KMS-11 (cell line): ENCODE measurements at regions not wholly inside any gene's neighbourhood (a gene's known extent, or its start where the extent isn't known, plus 50 kb on each side); places are given as distances from the start of the nearest gene placed in this dataset.

Experiments
- H2AFZ ChIP-seq: fragments of 200-600 bp; sonication (generic); 2 replicates; pipeline ENCODE4 v1.6.1; 2016; ENCODE audit warnings: antibody characterized with exemption, mixed run types, low read depth
- H3K27ac ChIP-seq: fragments of 200-600 bp; sonication (generic); 2 replicates; pipeline ENCODE4 v1.6.1; 2016; ENCODE audit warnings: mild to moderate bottlenecking, mixed run types
- H3K27me3 ChIP-seq: fragments of 200-600 bp; sonication (generic); 2 replicates; pipeline ENCODE4 v1.6.1; 2017; ENCODE audit warnings: mild to moderate bottlenecking, low read depth, mixed run types, moderate library complexity; ENCODE audit not compliant: insufficient read depth
- H3K36me3 ChIP-seq: fragments of 200-600 bp; sonication (generic); 2 replicates; pipeline ENCODE4 v1.6.1; 2017; ENCODE audit warnings: mild to moderate bottlenecking, mixed run types; ENCODE audit not compliant: insufficient read depth
- H3K4me1 ChIP-seq: fragments of 200-600 bp; sonication (generic); 2 replicates; pipeline ENCODE4 v1.6.1; 2016; ENCODE audit warnings: mild to moderate bottlenecking, low read depth, mixed run types; ENCODE audit not compliant: poor library complexity, severe bottlenecking
- H3K4me2 ChIP-seq: fragments of 200-600 bp; sonication (generic); 2 replicates; pipeline ENCODE4 v1.7.0; 2016; ENCODE audit warnings: mild to moderate bottlenecking, mixed run types
- H3K4me3 ChIP-seq: fragments of 200-600 bp; sonication (generic); IDR thresholded peaks from 2 replicates; pipeline ENCODE4 v1.6.1; 2017; ENCODE audit warnings: low read depth, low read length, mixed read lengths; ENCODE audit not compliant: insufficient read depth
- H3K79me2 ChIP-seq: fragments of 200-600 bp; sonication (generic); 2 replicates; pipeline ENCODE4 v1.6.1; 2016; ENCODE audit warnings: low read depth, mixed run types; ENCODE audit not compliant: insufficient read depth
- H3K9ac ChIP-seq: fragments of 200-600 bp; sonication (generic); 2 replicates; pipeline ENCODE4 v1.6.1; 2016; ENCODE audit warnings: mild to moderate bottlenecking, mixed run types
- H4K20me1 ChIP-seq: fragments of 200-600 bp; sonication (generic); 2 replicates; pipeline ENCODE4 v1.6.1; 2016; ENCODE audit warnings: mild to moderate bottlenecking, mixed run types; ENCODE audit not compliant: insufficient read depth
- TF ChIP-seq, protein P1 (sequence below): fragments of 200-600 bp; sonication (generic); conservative IDR thresholded peaks from 2 replicates; pipeline ENCODE4 v1.6.1; 2017; ENCODE audit warnings: low read depth, mild to moderate bottlenecking, antibody characterized with exemption, low read length, moderate library complexity, mixed read lengths

DNA sequence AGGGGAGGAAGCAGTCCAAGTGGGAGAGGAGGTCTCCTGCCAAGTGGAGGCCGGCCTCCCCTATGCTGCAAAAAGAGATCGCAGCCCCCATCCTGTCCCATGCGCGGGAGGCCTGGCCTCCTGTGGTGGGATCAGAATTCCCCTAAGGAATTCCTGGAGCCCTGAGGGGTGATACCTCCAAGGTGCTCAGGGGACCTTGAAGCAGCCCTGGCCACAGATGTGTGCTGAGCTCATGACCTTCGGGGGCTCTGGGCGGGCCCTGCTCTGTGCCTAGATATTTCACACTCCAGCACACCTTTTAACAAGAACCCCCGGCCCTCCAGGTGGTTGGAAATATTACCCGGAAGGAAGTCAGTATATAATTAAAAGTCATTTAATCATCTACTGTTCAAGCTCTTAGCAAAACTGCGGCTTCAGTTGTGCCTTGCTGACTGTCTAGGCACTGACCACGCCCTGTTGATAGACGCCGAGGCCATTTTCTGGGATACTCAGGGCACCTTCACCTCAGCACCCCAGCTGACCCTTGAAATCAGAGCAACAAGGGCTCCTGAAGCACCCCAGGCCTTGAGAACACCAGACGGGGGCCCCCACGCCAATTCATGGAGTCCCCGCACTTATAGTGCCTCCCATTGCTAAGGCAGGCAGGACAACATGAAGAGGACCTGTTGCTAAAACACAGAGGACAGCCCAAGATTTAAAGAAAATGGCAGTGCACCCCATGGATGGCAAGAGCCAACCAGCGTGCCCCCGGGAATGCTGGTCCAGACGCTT lies 119.1 kb downstream of the NDUFA10 start:
- Histone ChIP-seq H3K4me1 (no peaks in the 10 kb centered on the region), H3K4me2 (no peak overlapping the region), H4K20me1 (no peaks in the 10 kb centered on the region), H3K9ac (no peak overlapping the region), H3K36me3 (no peaks in the 10 kb centered on the region), H3K27me3 (no peaks in the 10 kb centered on the region), H3K79me2 (no peaks in the 10 kb centered on the region), H3K4me3 (no peak overlapping the region), H3K27ac (no peak overlapping the region), H2AFZ (no peak overlapping the region)
- TF ChIP-seq, protein P1, sequence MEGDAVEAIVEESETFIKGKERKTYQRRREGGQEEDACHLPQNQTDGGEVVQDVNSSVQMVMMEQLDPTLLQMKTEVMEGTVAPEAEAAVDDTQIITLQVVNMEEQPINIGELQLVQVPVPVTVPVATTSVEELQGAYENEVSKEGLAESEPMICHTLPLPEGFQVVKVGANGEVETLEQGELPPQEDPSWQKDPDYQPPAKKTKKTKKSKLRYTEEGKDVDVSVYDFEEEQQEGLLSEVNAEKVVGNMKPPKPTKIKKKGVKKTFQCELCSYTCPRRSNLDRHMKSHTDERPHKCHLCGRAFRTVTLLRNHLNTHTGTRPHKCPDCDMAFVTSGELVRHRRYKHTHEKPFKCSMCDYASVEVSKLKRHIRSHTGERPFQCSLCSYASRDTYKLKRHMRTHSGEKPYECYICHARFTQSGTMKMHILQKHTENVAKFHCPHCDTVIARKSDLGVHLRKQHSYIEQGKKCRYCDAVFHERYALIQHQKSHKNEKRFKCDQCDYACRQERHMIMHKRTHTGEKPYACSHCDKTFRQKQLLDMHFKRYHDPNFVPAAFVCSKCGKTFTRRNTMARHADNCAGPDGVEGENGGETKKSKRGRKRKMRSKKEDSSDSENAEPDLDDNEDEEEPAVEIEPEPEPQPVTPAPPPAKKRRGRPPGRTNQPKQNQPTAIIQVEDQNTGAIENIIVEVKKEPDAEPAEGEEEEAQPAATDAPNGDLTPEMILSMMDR = no peak

DNA sequence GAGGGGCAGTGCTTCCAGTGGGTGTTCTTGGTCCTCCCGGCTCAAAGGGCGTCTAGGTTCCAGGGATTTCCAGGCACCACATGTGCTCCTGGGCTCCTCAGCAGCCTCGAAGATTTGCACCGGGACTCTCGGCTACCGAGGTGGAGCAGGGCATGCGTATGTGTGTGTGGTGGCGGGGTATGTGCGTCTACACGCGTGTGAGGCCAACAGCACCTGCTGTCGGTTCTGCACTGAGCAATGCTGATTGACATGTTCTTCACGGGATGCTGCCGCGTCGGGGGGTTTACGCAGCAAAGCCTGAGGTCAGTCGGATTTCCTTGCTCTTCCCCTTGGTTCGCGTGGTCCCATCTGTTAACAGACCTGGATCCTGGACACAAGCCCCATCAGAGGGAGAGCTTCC lies 119.8 kb downstream of the NDUFA10 start:
- H2AFZ ChIP-seq = no peak overlapping the region
- no peak overlapping the region for H3K9ac ChIP-seq
- no peaks in the 10 kb centered on the region for H3K79me2 ChIP-seq
- H3K36me3 ChIP-seq = no peaks in the 10 kb centered on the region
- no peaks in the 10 kb centered on the region for H4K20me1 ChIP-seq
- H3K4me2 ChIP-seq = no peak overlapping the region
- H3K27me3 ChIP-seq = no peaks in the 10 kb centered on the region
- no peak overlapping the region for H3K4me3 ChIP-seq
- no peak overlapping the region for H3K27ac ChIP-seq
- H3K4me1 ChIP-seq = no peaks in the 10 kb centered on the region
- TF ChIP-seq, protein P1 = no peak

DNA sequence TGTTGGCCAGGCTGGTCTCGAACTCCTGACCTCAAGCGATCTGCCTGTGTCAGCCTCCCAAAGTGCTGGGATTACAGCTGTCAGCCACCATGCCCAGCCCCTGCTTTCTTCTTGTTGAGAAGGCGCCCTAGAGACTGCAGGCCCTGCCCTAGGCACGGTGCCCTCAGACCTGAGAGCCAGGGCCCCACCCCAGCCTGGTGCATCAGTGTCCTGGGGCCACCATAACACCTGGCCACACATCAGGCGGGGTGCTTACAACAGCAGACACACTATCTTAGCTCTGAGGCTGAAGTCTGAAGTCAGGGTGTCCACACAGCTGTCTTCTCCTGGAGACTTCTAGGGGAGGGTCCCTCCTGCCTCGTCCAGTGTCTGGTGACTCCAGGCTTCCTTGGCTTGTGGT lies 120.6 kb downstream of the NDUFA10 start:
- Histone ChIP-seq H3K27ac (no peak overlapping the region), H3K79me2 (no peaks in the 10 kb centered on the region), H3K4me2 (no peak overlapping the region), H3K36me3 (no peaks in the 10 kb centered on the region), H2AFZ (no peak overlapping the region), H3K4me1 (no peaks in the 10 kb centered on the region), H3K4me3 (no peak overlapping the region), H3K9ac (no peak overlapping the region), H3K27me3 (no peaks in the 10 kb centered on the region), H4K20me1 (no peaks in the 10 kb centered on the region)
- TF ChIP-seq, protein P1 = no peak

DNA sequence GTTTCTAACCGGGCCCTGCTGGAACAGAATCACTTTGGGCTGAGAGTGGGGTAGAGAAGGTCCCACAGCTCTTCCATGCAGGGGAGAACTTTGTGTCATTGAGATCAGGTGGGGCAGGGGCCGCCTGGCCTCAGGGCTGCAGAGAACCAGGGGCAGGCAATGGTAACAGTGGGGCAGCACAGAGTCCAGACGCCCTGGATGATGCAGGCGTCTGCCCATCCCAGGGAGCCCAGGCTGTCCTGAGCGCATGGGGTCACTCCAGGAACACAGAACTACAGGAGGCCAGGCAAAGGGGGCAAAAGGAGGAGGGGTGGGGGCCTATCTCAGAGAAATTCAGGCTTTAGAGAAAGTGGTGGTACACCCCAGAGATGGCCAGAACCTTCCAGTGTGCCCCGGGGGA lies 121.3 kb downstream of the NDUFA10 start:
- Histone ChIP-seq H3K36me3 (no peaks in the 10 kb centered on the region), H4K20me1 (no peaks in the 10 kb centered on the region)
- TF ChIP-seq, protein P1 = no peak

More for the DNA sequence above, 121.3 kb downstream of the NDUFA10 start:
- Histone ChIP-seq H3K9ac (no peak overlapping the region), H3K4me2 (no peak overlapping the region), H3K4me1 (no peaks in the 10 kb centered on the region), H3K79me2 (no peaks in the 10 kb centered on the region), H2AFZ (no peak overlapping the region), H3K4me3 (no peak overlapping the region), H3K27ac (no peak overlapping the region), H3K27me3 (no peaks in the 10 kb centered on the region)
